GM12878 (cell line): ENCODE measurements at regions not wholly inside any gene's neighbourhood (a gene's known extent, or its start where the extent isn't known, plus 50 kb on each side); places are given as distances from the start of the nearest gene placed in this dataset.

ENCODE experiments used
- ATAC-seq: fragments of 200-7000 bp; cut with Tn5 transposase; 3 replicates; pipeline ENCODE4 v1.9.1; 2020; ENCODE audit warnings: mild to moderate bottlenecking, moderate library complexity
- BruUV-seq: library from RNA; stranded (reverse); fragments of 400-500 nt; replicated peaks from 2 replicates; lab custom pipeline; 2021; lab: Mats Ljungman, UMichigan
- CTCF ChIA-PET: fragments of 300-600 bp; sonication (Branson Sonifier 250); formaldehyde crosslinking; extraction: SDS; loops from one replicate; lab custom pipeline; 2021; ENCODE audit warnings: inconsistent platforms; lab: Yijun Ruan, JAX
- POLR2A ChIA-PET: fragments of 350-600 bp; formaldehyde crosslinking; extraction: SDS; loops from one replicate; lab custom pipeline; 2021; ENCODE audit warnings: inconsistent platforms; lab: Charles Lee
- RAD21 ChIA-PET: fragments of 300-600 bp; sonication (Branson Sonifier 250); formaldehyde crosslinking; loops from one replicate; lab custom pipeline; 2023; ENCODE audit warnings: antibody characterized with exemption; ENCODE audit not compliant: unreplicated experiment; lab: Charles Lee
- SMC1A ChIA-PET: fragments of 300-600 bp; sonication (Branson Sonifier 250); formaldehyde crosslinking; loops from one replicate; lab custom pipeline; 2023; ENCODE audit not compliant: unreplicated experiment, uncharacterized antibody; lab: Charles Lee
- DNase-seq: peaks from one replicate; pipeline ENCODE4 v3.0.0-alpha.2; 2011; ENCODE audit warnings: low read depth, low spot score
- FAIRE-seq: peaks from 3 replicates; lab custom pipeline; 2011; peaks lifted over from hg19 to GRCh38; lab: Jason Lieb, UNC
- H2AFZ ChIP-seq: 2 replicates; pipeline ENCODE4 v1.6.0; 2011; ENCODE audit warnings: low read depth, low read length, control low read depth; ENCODE audit not compliant: control insufficient read depth
- H3K27ac ChIP-seq: 2 replicates; pipeline ENCODE4 v1.5.1; 2011; ENCODE audit warnings: control low read depth; ENCODE audit not compliant: control insufficient read depth, insufficient read depth
- H3K27me3 ChIP-seq, 2 experiments: replicated peaks in 1 of 2; 2 replicates each; pipeline versions ENCODE4 v1.6.0 to v1.6.1; 2011; ENCODE audit warnings: low read length in 1 of 2; ENCODE audit not compliant: control insufficient read depth in 2 of 2, insufficient read depth in 2 of 2
- H3K36me3 ChIP-seq, 2 experiments: 2 replicates each; pipeline ENCODE4 v1.5.1; 2011; ENCODE audit warnings: low read length in 1 of 2; ENCODE audit not compliant: control insufficient read depth in 2 of 2, insufficient read depth in 2 of 2
- H3K4me1 ChIP-seq: 2 replicates; pipeline ENCODE4 v1.6.1; 2011; ENCODE audit warnings: mild to moderate bottlenecking, low read length, moderate library complexity, mixed read lengths; ENCODE audit not compliant: control insufficient read depth, insufficient read depth
- H3K4me2 ChIP-seq: 2 replicates; pipeline ENCODE4 v1.6.0; 2011; ENCODE audit warnings: control low read depth; ENCODE audit not compliant: control insufficient read depth, insufficient read depth
- H3K4me3 ChIP-seq: fragments of 200-600 bp; sonication (generic); 2 replicates; pipeline ENCODE4 v1.5.1; 2016
- H3K79me2 ChIP-seq: 2 replicates; pipeline ENCODE4 v1.6.0; 2011; ENCODE audit warnings: low read length; ENCODE audit not compliant: control insufficient read depth, insufficient read depth
- H3K9ac ChIP-seq: 2 replicates; pipeline ENCODE4 v1.8.0; 2011; ENCODE audit warnings: low read length, control low read depth, mixed read lengths; ENCODE audit not compliant: control insufficient read depth, insufficient read depth
- H3K9me3 ChIP-seq: replicated peaks from 3 replicates; pipeline ENCODE4 v1.5.1; 2011; ENCODE audit warnings: mild to moderate bottlenecking, low read length; ENCODE audit not compliant: control insufficient read depth, insufficient read depth
- H4K20me1 ChIP-seq: 2 replicates; pipeline ENCODE4 v1.6.0; 2011; ENCODE audit not compliant: control insufficient read depth, insufficient read depth
- BACH1 ChIP-seq: fragments of 450-650 bp; IDR thresholded peaks from 2 replicates; pipeline ENCODE4 v1.6.1; 2017; ENCODE audit warnings: mild to moderate bottlenecking, borderline replicate concordance
- IRF4 ChIP-seq: IDR thresholded peaks from 2 replicates; pipeline ENCODE4 v1.6.1; 2011; ENCODE audit warnings: low read depth, low read length
- JUND ChIP-seq: IDR thresholded peaks from 2 replicates; pipeline ENCODE4 v1.6.1; 2012; ENCODE audit warnings: low read depth, mild to moderate bottlenecking, low read length, improper control_type of control experiment, moderate library complexity
- KLF5 ChIP-seq: fragments of 450-650 bp; IDR thresholded peaks from 2 replicates; pipeline ENCODE4 v1.6.1; 2014; ENCODE audit warnings: mild to moderate bottlenecking; ENCODE audit not compliant: partially characterized antibody
- MYC ChIP-seq: IDR thresholded peaks from 2 replicates; pipeline ENCODE4 v1.6.1; 2011; ENCODE audit warnings: mild to moderate bottlenecking, low read length, moderate library complexity, inconsistent platforms; ENCODE audit not compliant: insufficient read depth, insufficient replicate concordance, insufficient read length, severe bottlenecking
- NFYA ChIP-seq: IDR thresholded peaks from 2 replicates; pipeline ENCODE4 v1.6.1; 2011; ENCODE audit warnings: low read depth, mild to moderate bottlenecking, low read length, improper control_type of control experiment, borderline replicate concordance
- SMARCA5 ChIP-seq: fragments of 450-650 bp; IDR thresholded peaks from 2 replicates; pipeline ENCODE4 v1.6.1; 2017; ENCODE audit warnings: mild to moderate bottlenecking
- SUZ12 ChIP-seq: fragments of 200-600 bp; sonication (generic); IDR thresholded peaks from one replicate; pipeline ENCODE4 v1.6.1; 2018; ENCODE audit warnings: antibody characterized with exemption, mild to moderate bottlenecking; ENCODE audit not compliant: unreplicated experiment
- ZNF622 ChIP-seq: fragments of 450-650 bp; IDR thresholded peaks from 2 replicates; pipeline ENCODE4 v1.6.1; 2017; ENCODE audit warnings: mild to moderate bottlenecking, inconsistent platforms
- ZZZ3 ChIP-seq: IDR thresholded peaks from 2 replicates; pipeline ENCODE4 v1.6.1; 2011; ENCODE audit warnings: low read depth; ENCODE audit not compliant: control insufficient read depth, insufficient read length
- WGBS: methylation state at CpG from one replicate; pipeline ENCODE4 v1.1.6; 2016; ENCODE audit warnings: low lambda C conversion rate; ENCODE audit not compliant: insufficient replicate concordance, insufficient coverage; ENCODE audit errors: missing lambda C conversion rate; 5-methylcytosine and 5-hydroxymethylcytosine counted together
- in situ Hi-C: fragments of 300-500 bp; cut with MboI; formaldehyde crosslinking; loops from 9 replicates; pipeline ENCODE4 v1.14.3; 2018; ENCODE audit warnings: mixed read lengths
- intact Hi-C: fragments of 100-400 bp; cut with micrococcal nuclease; formaldehyde crosslinking; loops from one replicate; pipeline ENCODE4 v1.14.2; 2022; ENCODE audit not compliant: unreplicated experiment
- TF ChIP-seq, protein P1 (sequence below): fragments of 450-650 bp; conservative IDR thresholded peaks from 2 replicates; pipeline ENCODE4 v1.6.1; 2017; ENCODE audit warnings: mild to moderate bottlenecking, moderate library complexity
- TF ChIP-seq, protein P2 (sequence below): IDR thresholded peaks from 2 replicates; pipeline ENCODE4 v1.6.1; 2011; ENCODE audit warnings: borderline replicate concordance, low read depth, mild to moderate bottlenecking, moderate library complexity, low read length; ENCODE audit not compliant: insufficient read depth, poor library complexity, severe bottlenecking
- TF ChIP-seq, protein P3 (sequence below): IDR thresholded peaks from 2 replicates; pipeline ENCODE4 v1.6.1; 2012; ENCODE audit warnings: low read depth, low read length, improper control_type of control experiment

DNA sequence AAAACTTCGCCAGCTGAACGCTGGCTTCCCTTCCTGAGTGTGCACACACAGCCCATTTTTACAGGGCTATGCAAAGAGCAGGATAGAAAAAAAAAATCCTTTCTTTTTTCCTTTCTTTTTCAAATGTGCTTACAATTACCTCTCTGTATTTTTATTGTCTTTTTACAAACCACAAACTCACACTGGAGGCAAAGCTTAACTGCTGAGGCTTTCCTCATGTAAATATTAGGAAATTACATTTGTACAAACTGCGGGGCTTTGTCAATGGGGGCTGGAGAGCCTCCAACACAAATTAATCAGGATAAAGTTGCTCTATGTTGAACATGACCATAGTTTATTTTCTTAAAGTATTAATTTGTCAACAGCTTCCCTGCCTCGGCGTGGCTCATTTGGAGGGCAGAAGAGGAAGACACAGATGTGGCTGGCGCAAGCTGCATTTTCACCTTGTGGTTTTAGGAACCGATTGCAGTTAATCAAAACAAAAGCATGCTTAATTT is 411.7 kb upstream of the MKI67 start:
- ChIA-PET POLR2A (no interaction called here), RAD21 (no interaction called here), CTCF (interaction anchor here (1.0 kb wide), 1 partner anchor 9 kb away, joined by 4 read pairs; no protein-coding TSS in a partner anchor), SMC1A (no interaction called here)
- Histone ChIP-seq H4K20me1 (no peaks in the 10 kb centered on the region), H3K9ac (no peak overlapping the region), H3K4me1 (no peaks in the 10 kb centered on the region), H3K79me2 (no peaks in the 10 kb centered on the region), H3K27ac (no peak overlapping the region), H3K4me3 (no peak overlapping the region), H3K4me2 (no peak overlapping the region), H3K36me3 (no peaks in the 10 kb centered on the region), H3K27me3 (peaks cover 2 to 5% of the 10 kb centered on the region in 2 experiments), H2AFZ (no peak overlapping the region), H3K9me3 (no peaks in the 10 kb centered on the region)
- BruUV-seq: no TSS peak
- intact Hi-C loops: loop anchor here (10.0 kb wide), 1 partner anchor 203 kb away; no protein-coding TSS in a partner anchor
- ATAC-seq (no peak), DNase-seq (no peak), FAIRE-seq (no peak)
- TF ChIP-seq SMARCA5 (no peak), SUZ12 (no peak), BACH1 (no peak)
- TF ChIP-seq, protein P1, sequence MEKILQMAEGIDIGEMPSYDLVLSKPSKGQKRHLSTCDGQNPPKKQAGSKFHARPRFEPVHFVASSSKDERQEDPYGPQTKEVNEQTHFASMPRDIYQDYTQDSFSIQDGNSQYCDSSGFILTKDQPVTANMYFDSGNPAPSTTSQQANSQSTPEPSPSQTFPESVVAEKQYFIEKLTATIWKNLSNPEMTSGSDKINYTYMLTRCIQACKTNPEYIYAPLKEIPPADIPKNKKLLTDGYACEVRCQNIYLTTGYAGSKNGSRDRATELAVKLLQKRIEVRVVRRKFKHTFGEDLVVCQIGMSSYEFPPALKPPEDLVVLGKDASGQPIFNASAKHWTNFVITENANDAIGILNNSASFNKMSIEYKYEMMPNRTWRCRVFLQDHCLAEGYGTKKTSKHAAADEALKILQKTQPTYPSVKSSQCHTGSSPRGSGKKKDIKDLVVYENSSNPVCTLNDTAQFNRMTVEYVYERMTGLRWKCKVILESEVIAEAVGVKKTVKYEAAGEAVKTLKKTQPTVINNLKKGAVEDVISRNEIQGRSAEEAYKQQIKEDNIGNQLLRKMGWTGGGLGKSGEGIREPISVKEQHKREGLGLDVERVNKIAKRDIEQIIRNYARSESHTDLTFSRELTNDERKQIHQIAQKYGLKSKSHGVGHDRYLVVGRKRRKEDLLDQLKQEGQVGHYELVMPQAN: no peak
- 7% methylated on average over 7 of the region's 7 CpGs for WGBS
- in situ Hi-C loops: no loop called here

DNA sequence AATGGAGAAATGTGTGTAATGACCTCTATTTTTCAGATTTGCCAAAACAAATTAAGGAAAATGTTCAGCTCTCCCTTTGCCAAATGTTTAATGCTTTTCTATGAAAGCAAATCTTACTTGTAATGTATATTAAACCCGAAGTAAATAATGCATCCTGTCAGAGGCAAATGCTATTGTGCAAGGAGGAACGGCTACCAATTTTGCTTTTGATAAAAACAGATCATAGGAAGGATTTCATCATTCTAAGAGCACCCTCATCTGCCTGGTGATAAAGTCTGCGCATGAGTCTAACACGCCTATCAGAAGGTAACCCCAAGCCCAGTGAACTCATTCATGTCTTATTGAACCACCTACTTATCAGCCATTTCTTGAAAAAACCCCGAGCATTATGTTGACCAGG is 412.4 kb upstream of the MKI67 start:
- ChIA-PET POLR2A (no interaction called here), CTCF (no interaction called here), RAD21 (no interaction called here), SMC1A (no interaction called here)
- 39% methylated on average over 5 of the region's 5 CpGs for WGBS
- Histone ChIP-seq H3K9ac (no peak overlapping the region), H3K4me2 (no peak overlapping the region), H4K20me1 (no peaks in the 10 kb centered on the region), H3K27me3 (peaks cover 0 to 5% of the 10 kb centered on the region in 2 experiments; a peak in 3 of 4 replicates), H2AFZ (no peak overlapping the region), H3K79me2 (no peaks in the 10 kb centered on the region), H3K4me1 (no peaks in the 10 kb centered on the region), H3K27ac (no peak overlapping the region), H3K4me3 (no peak overlapping the region), H3K9me3 (no peaks in the 10 kb centered on the region), H3K36me3 (no peaks in the 10 kb centered on the region)
- no TSS peak for BruUV-seq
- DNase-seq (no peak), ATAC-seq (no peak), FAIRE-seq (no peak)
- intact Hi-C loops (loop anchor here (10.0 kb wide), 1 partner anchor 204 kb away; no protein-coding TSS in a partner anchor), in situ Hi-C loops (no loop called here)
- TF ChIP-seq MYC (no peak), ZZZ3 (no peak), KLF5 (no peak), ZNF622 (no peak), JUND (no peak), NFYA (no peak), IRF4 (no peak)
- TF ChIP-seq, protein P2, sequence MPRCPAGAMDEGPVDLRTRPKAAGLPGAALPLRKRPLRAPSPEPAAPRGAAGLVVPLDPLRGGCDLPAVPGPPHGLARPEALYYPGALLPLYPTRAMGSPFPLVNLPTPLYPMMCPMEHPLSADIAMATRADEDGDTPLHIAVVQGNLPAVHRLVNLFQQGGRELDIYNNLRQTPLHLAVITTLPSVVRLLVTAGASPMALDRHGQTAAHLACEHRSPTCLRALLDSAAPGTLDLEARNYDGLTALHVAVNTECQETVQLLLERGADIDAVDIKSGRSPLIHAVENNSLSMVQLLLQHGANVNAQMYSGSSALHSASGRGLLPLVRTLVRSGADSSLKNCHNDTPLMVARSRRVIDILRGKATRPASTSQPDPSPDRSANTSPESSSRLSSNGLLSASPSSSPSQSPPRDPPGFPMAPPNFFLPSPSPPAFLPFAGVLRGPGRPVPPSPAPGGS: no peak
- TF ChIP-seq, protein P3, sequence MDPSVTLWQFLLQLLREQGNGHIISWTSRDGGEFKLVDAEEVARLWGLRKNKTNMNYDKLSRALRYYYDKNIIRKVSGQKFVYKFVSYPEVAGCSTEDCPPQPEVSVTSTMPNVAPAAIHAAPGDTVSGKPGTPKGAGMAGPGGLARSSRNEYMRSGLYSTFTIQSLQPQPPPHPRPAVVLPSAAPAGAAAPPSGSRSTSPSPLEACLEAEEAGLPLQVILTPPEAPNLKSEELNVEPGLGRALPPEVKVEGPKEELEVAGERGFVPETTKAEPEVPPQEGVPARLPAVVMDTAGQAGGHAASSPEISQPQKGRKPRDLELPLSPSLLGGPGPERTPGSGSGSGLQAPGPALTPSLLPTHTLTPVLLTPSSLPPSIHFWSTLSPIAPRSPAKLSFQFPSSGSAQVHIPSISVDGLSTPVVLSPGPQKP: no peak
